Neural crest cell (in vitro differentiated cells): ENCODE measurements at regions not wholly inside any gene's neighbourhood (a gene's known extent, or its start where the extent isn't known, plus 50 kb on each side); places are given as distances from the start of the nearest gene placed in this dataset.

Experiments
- DNase-seq: peaks from one replicate; pipeline ENCODE4 v3.0.0; 2021; ENCODE audit warnings: low read depth, mixed read lengths, low spot score
- H3K27ac Mint-ChIP-seq: one replicate; pipeline ENCODE4 v1.8.0; 2021; ENCODE audit warnings: mild to moderate bottlenecking, mixed read lengths; ENCODE audit not compliant: unreplicated experiment
- H3K27me3 Mint-ChIP-seq: 2 replicates; pipeline ENCODE4 v1.8.0; 2021; ENCODE audit warnings: low read depth, mild to moderate bottlenecking, mixed read lengths
- H3K36me3 Mint-ChIP-seq: 2 replicates; pipeline ENCODE4 v1.8.0; 2021; ENCODE audit warnings: low read depth, mild to moderate bottlenecking, mixed read lengths
- H3K4me1 Mint-ChIP-seq: 2 replicates; pipeline ENCODE4 v1.8.0; 2021; ENCODE audit warnings: mixed read lengths
- H3K4me3 Mint-ChIP-seq: one replicate; pipeline ENCODE4 v1.8.0; 2021; ENCODE audit warnings: mild to moderate bottlenecking, mixed read lengths
- H3K9me3 Mint-ChIP-seq: 2 replicates; pipeline ENCODE4 v1.8.0; 2021; ENCODE audit warnings: mixed read lengths
- CTCF ChIP-seq: fragments of 200-600 bp; sonication (generic); conservative IDR thresholded peaks from 2 replicates; pipeline ENCODE4 v1.5.0; 2021; ENCODE audit warnings: antibody characterized with exemption, mild to moderate bottlenecking

GRCh38 chr6:22470454-22471131 is 98.8 kb upstream of the HDGFL1 start:
- Mint-ChIP-seq H3K4me1 (peaks cover 51% of the 10 kb centered on the region), H3K27me3 (no peaks in the 10 kb centered on the region), H3K27ac (no peak overlapping the region), H3K9me3 (peaks cover 10% of the 10 kb centered on the region), H3K36me3 (peaks cover 5% of the 10 kb centered on the region), H3K4me3 (no peak overlapping the region)
- no peak for DNase-seq
- TF ChIP-seq CTCF: no peak

GRCh38 chr6:22471132-22471690 is 98.2 kb upstream of the HDGFL1 start:
- Mint-ChIP-seq H3K36me3 (peaks cover 3% of the 10 kb centered on the region), H3K27ac (no peak overlapping the region), H3K9me3 (peaks cover 10% of the 10 kb centered on the region), H3K4me3 (no peak overlapping the region), H3K4me1 (peaks cover 49% of the 10 kb centered on the region), H3K27me3 (no peaks in the 10 kb centered on the region)
- DNase-seq: no peak
- peak; percentile 55 for TF ChIP-seq CTCF

DNA sequence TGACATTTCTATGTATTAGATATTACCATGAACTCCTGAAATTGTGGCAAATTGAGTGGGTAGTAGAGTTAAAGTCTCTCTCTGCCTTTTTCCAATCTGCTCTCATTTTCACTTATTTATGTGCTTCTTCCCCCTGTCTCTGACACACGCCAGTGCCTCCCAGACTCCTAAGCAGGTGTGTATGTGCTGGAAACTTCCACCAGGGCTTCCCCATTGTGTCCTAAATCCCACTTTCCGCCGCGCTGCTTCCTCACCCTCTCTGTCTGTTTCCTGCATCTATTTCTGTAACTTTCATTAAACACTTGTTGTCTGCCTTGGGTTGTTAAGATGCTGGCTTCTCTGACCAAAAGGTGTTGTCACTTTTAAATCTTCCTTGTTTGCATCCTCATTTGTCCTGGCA is 97.6 kb upstream of the HDGFL1 start:
- Mint-ChIP-seq H3K27ac (peak overlapping the region; percentile 60), H3K36me3 (peaks cover 2% of the 10 kb centered on the region), H3K27me3 (no peaks in the 10 kb centered on the region), H3K4me3 (no peak overlapping the region), H3K4me1 (peaks cover 43% of the 10 kb centered on the region), H3K9me3 (peaks cover 10% of the 10 kb centered on the region)
- no peak for DNase-seq
- TF ChIP-seq CTCF: no peak

DNA sequence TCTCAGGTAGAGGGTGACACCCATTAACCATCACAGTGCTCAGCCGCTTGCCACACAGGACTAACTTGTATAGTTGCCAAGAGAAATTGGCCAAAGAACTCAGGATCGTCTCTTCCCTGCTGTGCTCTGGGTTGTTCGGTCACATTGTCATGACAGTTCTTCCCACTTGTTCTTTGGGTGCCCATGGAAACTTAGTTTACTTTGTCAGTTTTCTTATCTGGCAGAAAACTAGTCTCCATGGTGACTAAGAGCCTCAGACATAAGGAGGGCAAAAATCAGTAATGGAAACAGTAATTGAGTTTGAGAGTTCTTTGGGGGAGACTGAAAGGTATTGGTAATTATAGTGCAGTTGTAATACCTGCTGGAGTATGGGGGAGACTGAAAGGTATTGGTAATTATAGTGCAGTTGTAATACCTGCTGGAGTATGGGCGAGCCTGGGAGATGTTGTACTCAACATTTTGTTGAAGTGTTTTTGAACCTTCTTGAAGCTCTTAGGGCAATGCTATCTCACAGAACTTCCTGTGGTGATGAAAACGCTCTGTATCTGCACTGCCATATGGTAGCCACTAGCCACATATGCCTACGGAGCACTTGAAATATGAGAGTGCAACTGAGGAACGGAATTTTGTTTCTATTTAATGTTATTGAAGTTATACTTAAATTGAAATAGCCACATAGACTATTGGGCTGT is 95.2 kb upstream of the HDGFL1 start:
- H3K4me3 Mint-ChIP-seq: no peak overlapping the region
- H3K36me3 Mint-ChIP-seq: peaks cover 2% of the 10 kb centered on the region
- no peaks in the 10 kb centered on the region for H3K27me3 Mint-ChIP-seq
- no peak for DNase-seq
- peaks cover 10% of the 10 kb centered on the region for H3K9me3 Mint-ChIP-seq
- TF ChIP-seq CTCF: no peak
- H3K4me1 Mint-ChIP-seq: peaks cover 25% of the 10 kb centered on the region
- H3K27ac Mint-ChIP-seq: no peak overlapping the region

- H3K9me3 Mint-ChIP-seq: peaks cover 7% of the 10 kb centered on the region
- no peak for DNase-seq
- H3K36me3 Mint-ChIP-seq: peaks cover 2% of the 10 kb centered on the region
- no peak for TF ChIP-seq CTCF
- H3K27ac Mint-ChIP-seq: no peak overlapping the region
- peaks cover 2% of the 10 kb centered on the region for H3K4me1 Mint-ChIP-seq
- no peak overlapping the region for H3K4me3 Mint-ChIP-seq
- H3K27me3 Mint-ChIP-seq: no peaks in the 10 kb centered on the region
These were observed 92.5 kb upstream of the HDGFL1 start for GRCh38 chr6:22476811-22477390.
